ENCODE measurements at regions not wholly inside any gene's neighbourhood (a gene's known extent, or its start where the extent isn't known, plus 50 kb on each side); places are given as distances from the start of the nearest gene placed in this dataset.
"Not testable (repeated sequence)": the region's sequence is repeated elsewhere in the genome, so short reads cannot be mapped to it uniquely, and the experiment has no call there.

DNA sequence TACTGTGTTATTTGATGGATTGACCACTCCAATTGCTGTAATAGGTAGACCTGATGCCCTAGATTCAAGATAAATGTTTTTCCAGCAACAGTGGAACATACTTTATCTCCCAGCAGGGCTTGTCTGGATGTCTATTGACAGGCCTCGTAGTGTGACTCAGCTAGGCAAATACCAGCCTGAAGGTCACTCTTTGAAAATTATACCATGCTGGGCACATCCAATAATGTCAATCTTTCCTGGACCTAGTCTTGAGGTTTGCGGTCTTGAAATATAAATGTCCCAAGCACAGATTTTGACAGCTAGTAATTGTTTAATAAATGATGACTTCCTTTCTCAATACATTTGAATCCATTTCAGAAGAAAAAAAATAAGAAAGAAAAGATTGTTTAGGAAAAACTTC is 1138.0 kb upstream of the TMPRSS15 start:
- DNase-seq: no peak

- not testable (repeated sequence) for DNase-seq
Measured at GRCh38 chr21:19544493-19544892, 1140.9 kb upstream of the TMPRSS15 start.

DNA sequence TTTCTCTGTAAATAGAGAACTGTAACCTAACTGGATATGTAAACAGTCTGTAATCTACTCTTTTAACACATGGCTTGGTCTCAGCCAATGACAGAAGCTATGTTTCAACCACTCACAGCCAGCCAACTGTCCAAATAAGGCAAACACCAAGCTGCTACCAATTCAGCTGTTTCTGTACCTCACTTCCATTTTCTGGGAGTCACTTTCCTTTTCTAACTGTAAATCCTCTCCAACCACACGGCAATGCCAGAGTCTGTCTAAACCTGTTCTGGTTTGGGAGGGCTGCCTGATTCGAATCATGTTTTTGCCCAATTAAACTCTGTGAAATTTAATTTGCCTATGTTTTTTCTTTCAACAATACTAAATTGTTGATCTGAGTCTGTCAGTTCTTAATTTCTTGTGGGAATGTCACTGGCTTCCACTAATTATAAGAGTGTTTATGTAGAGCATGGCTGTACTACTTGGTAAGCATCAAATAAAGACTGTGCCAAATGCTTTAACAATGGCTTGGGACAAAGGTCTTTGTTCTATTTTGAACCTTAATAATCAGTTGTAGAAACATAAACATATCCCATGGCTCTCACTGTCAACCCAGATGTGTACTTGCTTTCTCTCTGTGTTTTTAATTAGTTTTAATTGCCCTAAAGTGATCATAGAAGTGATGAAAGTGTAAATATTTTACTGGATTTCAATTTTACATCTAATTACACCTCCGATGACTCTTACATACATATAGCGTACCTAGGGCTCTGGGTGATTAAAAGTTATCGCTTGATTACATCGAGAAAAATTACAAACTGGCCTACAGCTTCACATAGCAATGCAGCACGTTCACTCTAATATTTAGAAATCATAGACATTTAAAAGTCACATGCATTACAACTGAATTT is 1144.6 kb upstream of the TMPRSS15 start:
- DNase-seq: no peak

DNA sequence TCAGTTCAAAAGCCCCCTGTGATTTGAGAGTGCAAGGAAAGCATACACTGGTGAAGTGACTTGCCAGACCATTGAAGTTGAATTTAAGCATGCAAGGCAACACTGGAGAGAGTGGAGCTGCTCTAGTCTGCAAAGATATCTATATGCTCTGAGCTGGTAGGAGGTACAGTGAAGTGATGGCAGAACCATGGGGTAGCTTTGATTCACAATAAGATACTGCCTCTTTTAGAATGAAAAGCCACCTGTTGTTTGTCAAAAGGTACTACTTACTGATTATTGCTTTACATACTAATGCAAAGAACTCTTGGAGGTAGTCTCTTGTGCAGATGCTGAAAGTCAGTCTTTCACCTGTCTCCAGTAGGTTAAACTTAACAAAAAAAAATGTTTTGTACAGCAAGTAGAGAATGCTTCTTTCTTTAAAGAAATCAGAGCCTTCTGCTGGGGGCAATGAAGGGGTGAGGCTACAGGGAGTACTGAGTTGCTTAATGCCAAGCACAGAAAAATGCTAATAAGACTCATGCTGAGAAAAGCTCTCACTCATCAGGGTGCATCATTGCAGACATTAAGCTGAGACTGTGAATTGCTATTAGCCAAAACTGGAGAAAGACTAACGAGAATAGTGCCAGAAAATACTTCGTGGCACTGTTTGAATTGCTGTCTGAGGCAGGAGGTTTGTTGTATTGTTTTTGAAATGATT is 1150.5 kb upstream of the TMPRSS15 start:
- DNase-seq: peak; percentile 47

GRCh38 chr21:19557046-19557445 is 1153.5 kb upstream of the TMPRSS15 start:
- DNase-seq: no peak

DNA sequence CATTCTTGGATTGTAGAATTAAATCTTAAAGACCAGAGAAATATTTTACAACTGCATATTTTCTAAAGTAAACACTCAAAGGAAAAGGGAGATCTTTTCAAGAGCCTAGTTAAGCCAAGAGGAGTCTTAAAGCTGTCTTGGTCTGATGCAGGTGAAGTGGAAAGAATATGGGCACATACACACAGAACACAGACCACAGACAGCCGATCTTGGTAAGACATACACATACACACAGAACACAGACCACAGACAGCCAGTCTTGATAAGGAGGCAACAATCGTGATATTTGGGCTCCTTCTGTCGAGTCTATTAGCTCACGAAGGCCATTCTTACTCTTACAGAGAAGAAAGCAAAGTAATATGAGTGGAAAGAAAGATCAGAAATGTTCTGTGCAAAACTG is 1153.9 kb upstream of the TMPRSS15 start:
- no peak for DNase-seq

- no peak for DNase-seq
Measured at GRCh38 chr21:19565587-19565986, 1162.0 kb upstream of the TMPRSS15 start.

DNA sequence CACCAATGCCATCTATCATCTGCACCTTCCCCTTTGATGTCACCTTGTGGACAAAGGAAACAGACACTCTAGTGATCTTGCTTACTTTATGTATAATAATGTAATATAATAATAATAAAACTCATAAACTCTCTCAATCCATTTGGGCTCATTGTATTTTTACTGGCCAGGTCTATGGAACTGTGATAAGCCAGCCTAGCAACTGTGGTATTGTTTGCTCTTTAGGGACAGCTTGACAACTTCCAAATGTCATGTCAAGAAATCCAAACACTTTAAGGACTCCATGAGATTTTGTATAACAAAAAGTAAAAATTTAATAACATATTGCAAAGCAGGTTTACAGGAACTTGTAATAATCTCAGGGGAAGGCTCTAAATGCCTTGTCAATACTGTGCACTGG is 1163.4 kb upstream of the TMPRSS15 start:
- DNase-seq: no peak

- no peak for DNase-seq
Measured at GRCh38 chr21:19577381-19577780, 1173.8 kb upstream of the TMPRSS15 start.

GRCh38 chr21:19590044-19590443 is 1186.5 kb upstream of the TMPRSS15 start:
- DNase-seq: no peak

DNA sequence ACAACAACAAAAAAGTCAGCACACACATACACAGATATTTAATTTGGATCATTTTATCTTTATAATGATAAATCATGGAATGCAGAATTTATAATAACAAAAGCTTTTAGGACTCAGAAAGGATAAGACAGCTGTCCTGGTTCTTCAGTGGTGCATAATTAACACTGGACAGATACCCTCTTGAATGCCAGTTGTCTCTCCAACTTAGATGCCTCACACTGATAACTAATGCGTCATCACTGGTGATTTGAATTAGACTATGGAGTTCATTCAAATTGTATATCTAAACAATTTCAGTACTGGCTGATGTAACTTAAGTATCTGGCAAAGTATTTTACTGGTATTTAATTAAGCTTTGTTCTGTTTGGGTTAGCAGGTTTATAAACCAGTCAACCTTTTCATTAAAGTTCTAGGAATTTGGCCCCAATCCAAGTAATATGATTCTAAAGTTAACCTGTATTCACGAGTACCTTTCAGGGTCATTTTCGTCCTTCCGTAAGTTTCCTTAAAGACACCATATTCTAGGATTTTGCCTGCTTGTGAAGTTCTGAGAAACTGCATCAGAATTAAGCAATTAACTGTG is 1199.5 kb upstream of the TMPRSS15 start:
- no peak for DNase-seq

- no peak for DNase-seq
Measured at GRCh38 chr21:19608101-19608621, 1204.6 kb upstream of the TMPRSS15 start.

DNA sequence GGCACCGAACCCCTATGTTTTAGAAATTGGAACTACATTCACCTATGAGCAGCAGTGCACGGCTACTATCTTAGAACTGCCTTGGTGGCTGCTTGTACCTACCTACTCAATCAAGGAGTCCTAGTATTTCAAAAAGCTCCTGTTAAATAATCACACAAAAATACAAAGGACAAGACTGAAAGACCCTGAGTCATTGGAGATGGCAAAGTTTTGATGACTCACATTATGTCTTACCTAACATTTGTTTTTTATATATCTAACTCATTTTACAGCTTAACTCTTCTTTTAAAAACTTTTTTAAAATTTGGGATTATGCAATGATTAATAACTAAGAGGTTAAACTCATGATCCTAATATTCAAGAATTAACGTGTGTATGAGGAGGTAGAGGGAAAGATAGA is 1206.0 kb upstream of the TMPRSS15 start:
- DNase-seq: no peak

DNA sequence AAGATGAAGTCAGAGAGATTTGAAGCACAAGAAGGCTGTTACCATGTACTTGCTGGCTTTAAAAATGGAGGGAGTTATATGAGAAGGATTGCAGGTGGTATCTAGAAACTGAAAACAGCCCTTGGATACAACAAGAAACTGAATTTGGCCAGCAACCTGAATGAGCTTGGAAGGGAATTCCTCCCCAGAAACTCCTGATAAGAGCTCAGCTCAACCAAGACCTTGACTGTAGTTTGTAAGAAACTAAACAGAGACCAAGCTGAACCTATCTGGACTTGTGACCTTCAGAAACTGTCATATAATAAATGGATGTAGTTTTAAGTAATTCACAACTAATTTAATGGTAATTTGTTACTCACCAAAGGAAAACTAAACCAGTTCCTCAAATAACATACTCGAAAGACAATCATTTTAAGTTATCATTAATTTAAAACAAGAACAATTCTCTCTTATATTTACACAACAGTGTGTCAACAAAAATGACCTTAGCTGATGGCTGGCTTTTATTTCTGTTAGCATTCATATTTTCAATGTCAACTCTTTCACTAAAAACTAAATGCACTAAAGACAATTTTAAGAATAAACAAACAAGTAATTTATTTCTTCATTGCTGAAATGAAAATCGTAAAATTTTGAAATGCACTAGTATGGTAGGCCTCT is 1218.4 kb upstream of the TMPRSS15 start:
- no peak for DNase-seq

- no peak for DNase-seq
Measured at GRCh38 chr21:19640964-19641363, 1237.4 kb upstream of the TMPRSS15 start.

GRCh38 chr21:19648391-19648790 is 1244.8 kb upstream of the TMPRSS15 start:
- no peak for DNase-seq

GRCh38 chr21:19683492-19683891 is 1279.9 kb upstream of the TMPRSS15 start:
- DNase-seq: no peak

DNA sequence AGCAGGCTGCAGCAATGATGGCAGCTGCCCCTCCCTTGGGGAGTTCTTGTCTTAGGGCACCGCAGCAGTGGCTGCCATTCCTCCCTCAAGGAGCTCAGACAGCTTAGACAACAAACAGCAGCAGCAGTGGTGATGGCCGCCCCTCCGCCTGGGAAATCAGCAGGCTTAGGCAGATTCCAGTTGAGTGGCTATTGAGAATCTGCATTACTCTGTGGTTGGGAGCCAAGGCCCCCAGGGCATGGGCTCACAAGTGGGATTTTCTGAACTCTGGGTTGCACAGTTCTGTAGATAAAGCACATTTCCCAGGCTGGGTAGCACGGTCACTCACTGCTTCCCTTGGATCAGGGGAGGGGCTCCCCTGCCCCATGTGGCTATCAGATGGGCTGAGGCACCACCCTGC is 1280.7 kb upstream of the TMPRSS15 start:
- no peak for DNase-seq

GRCh38 chr21:19692231-19692630 is 1288.6 kb upstream of the TMPRSS15 start:
- no peak for DNase-seq

GRCh38 chr21:19695796-19696195 is 1292.2 kb upstream of the TMPRSS15 start:
- DNase-seq: no peak

DNA sequence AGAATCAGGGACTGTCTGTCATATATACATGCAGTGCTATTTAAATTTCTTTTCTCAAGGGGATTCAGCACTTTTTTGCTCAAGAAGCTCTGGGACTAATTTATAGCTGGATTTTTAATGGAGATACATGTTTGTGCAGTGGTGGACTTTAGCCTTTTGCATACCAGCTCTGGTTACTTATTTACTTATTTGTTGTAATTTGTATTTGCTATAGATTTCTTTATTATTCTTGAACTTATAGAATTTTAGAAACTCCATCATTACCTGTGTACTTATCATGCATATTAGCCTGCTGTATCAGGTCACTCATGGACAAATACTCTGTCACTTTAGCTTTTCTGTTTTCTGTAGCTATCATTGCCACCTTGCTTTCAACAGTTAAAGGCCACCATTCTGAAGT is 1296.9 kb upstream of the TMPRSS15 start:
- DNase-seq: no peak

GRCh38 chr21:19702726-19703125 is 1295.5 kb upstream of the NCAM2 start:
- DNase-seq: no peak

DNA sequence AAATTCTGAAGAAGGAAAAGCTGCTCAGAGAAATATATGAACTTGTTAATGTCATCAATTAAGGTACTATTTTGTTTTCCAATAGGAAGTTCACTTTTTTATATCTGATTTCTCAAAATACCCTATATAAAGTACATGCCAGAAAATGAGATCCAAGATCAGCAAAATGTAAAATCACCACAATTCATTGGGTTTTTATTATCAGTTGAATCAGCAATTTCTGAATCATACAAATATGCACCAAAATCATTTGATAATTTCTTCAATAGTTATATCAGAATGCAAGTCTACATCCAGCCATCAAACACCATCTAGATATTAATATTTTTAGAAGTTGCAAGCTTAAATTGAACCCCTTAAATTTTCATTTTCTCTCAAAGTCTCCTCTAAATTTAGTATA is 1293.4 kb upstream of the NCAM2 start:
- no peak for DNase-seq
